ENCODE measurements at regions not wholly inside any gene's neighbourhood (a gene's known extent, or its start where the extent isn't known, plus 50 kb on each side); places are given as distances from the start of the nearest gene placed in this dataset.

DNA sequence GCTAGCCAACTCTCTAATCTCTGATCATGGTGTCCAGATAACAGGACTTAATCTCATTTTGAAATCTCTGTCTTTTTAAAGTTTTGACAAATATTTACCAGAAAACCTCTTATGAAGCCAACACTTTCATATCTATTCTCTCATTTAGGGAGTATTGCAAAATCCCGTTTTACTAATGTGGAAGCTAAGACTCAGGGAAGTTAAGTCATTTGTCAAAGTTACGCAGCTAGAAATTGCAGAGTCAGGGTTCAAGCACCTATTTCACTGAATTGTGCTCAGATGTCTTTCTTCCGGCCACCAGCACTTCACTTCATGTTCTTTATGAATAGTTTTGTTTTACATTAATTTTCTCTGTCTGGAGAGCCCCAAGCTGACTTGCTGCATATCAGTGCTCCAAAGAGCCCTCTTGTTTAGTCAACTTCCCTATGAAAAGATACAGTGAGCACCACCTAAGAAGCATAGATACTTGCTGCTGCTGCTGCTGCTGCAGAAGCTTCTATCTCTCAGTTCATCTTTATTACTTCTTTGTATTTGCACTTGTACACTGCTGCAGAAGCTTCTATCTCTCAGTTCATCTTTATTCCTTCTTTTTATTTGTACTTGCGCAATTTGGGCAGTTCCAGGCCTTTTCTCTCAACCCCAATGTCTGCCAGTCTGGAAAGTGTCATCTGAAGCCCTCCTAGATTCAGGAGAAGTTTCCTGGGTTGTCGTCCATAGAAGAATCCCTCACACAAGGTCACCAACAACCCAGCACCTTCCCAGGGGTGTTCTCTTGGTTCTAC lies 329.7 kb downstream of the MAFB start:
- no peak for DNase-seq

DNA sequence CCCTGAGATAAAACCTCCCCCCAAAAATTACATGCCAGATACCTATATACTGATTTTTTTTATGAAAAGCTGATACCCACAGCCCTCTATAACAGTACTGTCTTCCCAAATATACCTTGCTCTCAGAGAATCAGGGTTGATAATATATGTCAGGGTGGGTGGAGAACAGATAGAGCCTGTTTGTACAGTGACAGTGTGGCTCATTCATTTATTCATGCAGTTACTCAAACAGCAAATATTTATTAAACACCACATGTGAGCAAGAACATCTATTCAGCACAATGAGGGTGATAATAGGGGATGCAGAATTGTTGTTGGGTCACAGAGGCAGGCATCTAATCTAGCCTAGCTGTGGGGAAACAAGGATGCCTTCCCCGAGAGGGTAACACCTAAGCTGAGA lies 334.2 kb downstream of the MAFB start:
- DNase-seq, result no peak

DNA sequence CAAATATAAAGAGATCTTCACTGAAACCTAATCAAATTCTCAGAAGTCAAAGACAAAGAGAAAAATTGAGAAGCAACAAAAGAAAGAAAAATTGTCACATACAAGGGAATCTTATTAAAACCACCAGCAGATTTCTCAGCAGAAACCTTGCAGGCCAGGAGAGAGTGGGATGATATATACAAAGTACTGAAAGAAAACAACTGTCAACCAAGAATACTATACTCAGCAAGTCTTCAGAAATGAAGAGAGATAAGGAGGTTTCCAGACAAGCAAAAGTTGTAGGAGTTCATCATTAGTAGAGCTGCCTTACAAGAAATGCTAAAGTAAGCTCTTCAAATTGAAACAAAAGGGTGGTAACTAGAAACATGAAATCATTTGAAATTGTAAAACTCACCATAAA lies 345.6 kb downstream of the MAFB start:
- DNase-seq, result no peak

DNA sequence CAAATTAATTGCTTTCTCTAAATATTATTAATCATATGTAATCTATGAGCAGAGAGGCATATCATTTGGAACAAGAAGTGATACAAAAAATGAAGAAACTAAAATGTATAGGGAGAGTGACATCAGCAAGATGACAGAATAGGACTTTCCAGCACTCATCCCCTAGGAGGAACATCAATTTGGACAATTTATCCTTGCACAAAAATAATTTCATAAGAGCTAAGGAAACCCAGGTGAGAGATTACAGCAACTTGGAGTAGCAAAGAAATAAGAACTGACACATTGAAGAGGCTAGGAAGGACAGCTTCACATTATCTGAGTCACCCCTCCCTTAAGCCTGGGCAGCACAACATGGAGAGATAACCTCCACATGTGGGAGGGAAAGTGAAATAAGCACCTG lies 347.5 kb downstream of the MAFB start:
- no peak for DNase-seq

DNA sequence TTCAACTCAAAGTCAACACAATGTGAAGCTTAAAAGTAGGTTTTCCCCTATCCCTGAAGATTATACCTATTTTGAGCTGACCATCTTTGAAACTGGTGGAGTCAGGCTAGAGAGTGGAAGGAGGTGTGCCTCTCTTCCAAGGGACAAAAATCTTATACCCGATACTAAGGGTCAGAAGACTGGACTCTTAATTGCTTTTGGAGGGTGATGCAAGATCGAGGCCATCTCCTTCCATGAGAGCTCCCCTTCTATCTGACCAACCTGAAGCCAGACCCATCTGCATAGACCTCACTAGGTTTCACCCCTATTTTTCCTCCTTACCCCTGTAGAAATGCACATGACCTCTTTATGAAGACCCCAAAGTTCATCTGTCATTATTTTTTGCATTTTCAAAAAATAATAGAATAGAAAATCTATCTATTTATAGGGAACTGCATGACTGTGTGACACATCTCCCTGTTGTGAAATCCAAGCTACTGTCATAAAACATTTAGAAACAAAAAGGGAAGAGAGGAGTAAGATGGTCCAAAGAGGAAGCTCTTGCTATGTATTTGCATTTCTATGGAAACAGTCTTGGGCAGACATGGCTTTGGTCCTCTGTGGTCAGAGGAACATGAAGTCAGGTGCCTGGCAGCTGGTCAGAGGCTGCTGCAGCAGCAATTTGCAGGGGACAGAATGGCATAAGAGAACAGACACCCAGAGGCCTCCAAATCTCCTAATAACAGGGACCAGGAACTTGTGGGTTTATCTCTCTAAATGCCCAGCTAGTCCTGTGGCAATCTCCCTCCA lies 349.2 kb downstream of the MAFB start:
- DNase-seq, result no peak

DNA sequence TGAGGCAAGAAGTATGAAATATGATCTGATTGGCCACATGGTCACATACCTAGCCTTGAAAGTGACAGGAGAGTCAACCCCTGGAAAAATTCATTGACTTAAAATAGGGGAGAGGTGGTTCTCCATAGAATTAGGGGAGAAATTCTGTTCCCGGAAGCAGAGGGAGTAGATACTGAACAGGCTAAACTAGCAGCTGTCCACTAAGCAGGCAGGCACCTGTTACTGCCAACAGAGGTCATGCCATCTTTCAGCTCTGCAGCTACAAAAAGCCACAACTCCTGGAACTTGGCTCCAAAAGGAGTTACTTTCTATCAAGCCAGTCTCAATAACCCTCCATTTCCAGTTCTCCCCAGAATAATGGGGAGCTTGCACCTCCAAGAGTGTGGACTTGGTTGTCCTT lies 352.5 kb downstream of the MAFB start:
- no peak for DNase-seq

DNA sequence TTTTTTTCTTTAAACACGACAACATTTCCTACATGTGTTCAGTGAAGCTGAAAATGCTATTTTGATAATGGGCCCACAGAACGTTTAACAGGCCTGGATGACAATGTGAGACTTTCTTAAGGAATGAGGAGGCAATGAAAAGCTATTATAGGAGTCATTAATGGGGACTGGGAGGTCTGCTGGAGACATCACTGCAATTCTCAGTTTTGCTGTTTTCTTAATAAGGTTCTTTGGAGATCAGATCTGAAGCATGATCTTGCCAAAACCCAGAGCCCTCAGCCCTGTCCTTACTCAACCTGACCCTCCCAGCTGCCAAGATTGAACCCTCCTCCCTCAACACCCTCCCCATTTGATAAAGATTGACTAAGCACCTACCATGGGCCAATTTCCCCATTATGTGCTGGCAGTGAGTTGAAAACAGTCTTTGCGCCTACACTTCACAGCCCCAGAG lies 353.1 kb downstream of the MAFB start:
- DNase-seq, result no peak

DNA sequence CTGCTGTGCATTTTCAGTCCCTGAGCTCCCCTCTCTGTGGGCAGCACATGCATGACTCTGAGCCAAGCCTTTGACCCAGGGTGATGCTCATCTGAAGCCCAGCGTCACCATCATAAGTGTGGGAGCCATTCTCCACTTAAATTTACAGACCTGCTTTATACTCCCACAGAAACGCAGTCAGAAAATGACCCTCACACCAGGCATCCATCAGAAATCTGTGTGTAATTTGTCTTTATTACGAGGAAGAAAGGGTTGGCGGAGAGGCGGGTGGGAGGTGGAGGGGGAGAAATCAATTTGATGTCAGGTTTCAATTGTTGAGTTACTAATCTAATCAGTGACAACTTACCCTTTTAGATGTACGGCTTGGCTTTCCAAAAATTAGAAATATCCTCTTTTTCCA lies 353.6 kb downstream of the MAFB start:
- DNase-seq, result no peak

DNA sequence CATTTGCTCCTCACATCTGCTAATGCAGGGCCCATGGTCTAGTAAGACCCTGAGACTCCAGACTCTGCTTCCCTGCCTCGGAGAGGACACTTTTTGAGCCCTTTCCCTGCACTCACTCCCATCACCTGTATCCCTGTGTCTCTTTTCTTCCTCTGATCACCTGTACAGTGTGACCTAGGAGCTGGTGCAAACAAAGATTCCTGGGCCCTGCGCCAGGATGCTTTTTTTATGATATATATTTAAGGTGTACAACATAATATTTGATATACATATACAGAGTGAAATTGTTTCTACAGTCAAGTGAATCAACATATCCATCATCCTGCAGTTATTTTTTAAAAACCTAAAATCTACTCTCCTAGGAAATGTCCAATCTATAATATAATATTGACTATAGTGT lies 355.4 kb downstream of the MAFB start:
- DNase-seq, result no peak

DNA sequence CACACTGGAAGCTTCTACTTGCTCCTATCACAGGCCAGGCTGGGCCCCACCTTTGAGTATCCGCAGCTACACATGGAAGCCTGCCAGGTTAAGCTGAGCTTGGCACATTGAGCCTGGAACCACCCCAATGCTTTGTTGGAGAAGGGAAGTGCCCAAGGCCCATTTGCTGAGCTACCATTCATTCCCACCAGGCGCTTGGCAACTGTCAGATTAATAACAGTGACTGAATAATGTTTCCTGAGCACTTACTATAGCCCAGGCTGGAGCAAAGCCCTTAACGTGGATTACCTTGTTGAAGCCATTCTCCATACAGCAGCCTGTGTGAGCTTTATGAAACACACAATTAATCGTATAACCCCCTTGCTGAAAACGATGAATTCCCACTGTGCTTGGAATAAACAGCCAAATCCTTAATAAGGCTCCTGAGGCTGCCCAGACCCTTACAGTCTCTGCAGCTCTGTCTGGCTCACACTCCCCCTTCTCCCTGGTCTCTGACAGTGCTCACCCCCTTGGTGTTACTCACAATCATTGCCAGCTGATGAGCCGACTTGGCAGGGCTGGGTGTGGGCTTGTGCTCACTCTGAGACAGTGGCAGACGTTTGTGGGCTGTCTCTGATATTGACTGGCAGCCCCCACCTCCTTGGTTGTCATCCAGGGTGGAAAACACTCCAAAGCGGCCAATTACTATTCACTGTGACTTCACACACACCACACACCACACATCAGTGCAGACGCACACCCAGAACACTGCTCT lies 357.1 kb downstream of the MAFB start:
- DNase-seq, result no peak

DNA sequence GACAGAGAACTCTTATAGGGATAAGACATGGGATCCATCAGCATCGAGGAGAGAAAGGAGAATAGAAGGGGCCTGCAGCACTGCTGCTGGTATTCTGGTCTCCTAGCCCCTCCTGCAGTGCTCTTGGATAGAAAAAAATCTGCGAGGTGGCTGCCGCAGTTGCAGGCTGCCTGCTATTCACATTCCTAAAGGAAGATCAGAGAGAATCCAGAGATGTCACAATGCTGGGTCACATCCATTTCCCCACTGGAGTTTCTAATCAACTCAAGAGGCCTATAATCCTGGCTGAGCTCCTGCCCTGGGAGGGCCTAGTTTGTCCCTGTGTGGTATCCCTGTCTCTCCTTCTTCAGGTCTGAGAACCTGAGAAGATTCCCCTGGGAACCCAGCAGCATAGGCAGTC lies 357.8 kb downstream of the MAFB start:
- no peak for DNase-seq

DNA sequence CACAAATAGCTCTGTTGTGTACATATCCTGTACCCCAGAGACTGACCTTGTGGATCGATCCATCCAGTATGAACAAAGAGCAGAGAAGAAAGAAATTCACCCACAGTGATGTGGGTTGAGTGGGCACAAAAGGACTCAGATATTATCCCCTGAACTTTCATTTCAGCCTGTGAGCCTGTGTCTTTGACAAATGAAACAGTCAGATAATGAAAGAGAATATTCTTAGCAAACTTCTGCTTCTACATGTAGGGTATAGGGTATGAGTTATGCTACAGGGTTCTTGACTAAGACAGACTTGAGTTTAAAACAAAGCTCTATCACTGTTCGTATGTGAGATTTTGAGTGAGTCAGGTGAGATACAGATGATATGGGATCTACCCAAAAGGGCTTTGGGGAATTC lies 359.7 kb downstream of the MAFB start:
- DNase-seq, result no peak

DNA sequence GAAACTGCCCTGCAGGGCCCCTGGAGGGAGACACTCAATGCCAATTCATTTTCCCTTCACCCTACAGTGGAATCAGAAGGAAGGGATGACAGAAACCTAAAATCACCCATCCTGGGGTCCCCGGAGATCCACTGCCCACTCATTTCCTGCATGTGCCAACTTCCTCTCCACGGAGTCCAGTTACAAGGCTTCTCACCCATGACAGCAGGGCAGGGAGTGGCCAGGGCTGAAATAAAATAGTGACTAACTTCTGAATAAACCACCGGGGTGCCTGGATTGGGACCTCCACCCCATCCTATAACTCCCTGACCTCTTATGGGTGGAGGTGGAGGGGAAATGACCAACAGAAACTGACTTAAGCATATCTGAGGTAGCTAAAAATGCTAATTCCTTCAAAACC lies 362.3 kb downstream of the MAFB start:
- DNase-seq, result no peak

DNA sequence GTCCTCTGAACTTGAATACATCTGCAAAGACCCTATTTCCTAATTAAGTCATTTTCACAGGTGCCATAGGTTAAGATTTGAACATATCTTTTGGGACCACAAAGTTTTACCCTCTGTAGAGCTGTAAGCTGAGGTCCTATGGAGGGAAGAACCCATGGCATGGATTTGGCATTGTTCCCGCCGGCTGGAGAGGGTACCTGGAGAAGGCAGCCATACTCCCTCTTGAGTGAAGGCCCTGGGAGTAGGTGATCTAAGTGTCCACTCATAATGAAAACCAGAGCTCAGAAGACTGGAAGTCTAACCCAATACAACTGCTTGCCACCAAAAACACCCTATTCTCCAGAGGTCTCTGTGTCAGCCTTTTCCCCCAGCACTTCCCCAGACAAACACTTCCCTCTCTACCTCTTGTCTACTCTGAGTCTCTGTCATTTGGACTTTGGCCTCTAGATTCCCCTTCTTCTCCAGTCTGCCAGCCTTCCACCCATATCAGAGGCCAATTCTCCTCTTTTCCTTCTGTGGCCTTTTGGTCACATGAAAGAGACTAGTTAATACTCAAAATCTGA lies 363.9 kb downstream of the MAFB start:
- DNase-seq, result no peak

DNA sequence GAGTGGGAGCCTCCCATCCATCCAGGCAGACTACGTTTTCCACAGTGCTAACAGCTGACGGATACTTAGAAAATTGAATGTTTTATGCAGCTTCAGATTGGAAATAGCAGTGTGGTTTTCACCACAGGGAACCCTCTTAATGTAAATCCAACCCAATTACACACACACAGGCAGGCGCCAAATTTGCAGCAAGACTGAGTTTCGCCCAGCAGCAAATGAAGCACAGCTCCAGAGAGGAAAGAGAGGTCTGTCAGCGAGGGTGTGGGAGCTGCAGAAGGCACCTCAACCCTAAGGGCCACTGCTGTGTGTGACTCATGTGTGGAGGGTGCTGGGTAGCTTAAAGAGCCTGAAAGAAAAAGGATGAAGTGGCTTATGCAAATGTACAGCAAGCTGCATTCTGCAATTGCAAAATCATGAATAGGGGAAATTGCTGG lies 365.7 kb downstream of the MAFB start:
- DNase-seq, result no peak

DNA sequence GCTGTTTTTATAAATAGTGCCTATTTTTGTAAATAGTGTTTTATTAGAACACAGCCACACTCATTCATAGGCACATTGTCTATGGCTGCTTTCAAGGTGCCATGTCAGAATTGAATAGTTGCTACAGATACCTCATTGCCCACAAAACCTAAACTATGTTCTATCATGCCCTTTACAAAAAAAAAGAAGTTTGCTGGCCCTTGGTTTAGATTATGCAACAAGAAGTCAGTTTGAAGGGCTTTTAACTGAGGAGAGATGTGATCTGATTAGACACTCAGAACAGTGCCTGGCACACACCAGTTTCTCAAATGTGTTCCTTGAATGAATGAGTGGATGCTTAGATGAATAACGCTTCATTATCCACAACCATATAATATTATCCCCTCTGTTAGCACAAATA lies 366.1 kb downstream of the MAFB start:
- no peak for DNase-seq

DNA sequence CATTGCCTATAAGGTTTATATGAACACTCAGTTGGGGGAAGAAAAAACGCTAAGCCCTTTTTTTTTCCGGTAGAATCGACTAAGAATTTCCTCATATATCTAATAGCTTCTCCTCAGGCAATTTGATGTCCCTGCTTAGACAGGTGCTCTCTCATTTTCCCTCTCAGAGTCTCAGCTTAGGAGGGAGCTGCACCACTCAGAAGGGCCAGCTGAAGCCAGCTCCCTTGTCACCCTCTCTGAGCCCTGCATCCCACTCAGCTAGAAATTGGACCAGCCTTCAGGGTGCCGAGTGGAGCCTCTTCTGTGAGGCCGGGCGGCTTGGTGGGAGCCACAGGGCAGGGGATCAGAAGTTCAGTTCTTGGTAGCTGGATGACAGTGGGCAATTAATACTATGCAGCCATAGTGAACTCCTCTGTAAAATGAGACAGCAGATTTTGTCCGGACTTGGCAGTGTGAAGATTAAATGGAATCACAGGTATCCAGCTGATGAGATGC lies 368.5 kb downstream of the MAFB start:
- no peak for DNase-seq

DNA sequence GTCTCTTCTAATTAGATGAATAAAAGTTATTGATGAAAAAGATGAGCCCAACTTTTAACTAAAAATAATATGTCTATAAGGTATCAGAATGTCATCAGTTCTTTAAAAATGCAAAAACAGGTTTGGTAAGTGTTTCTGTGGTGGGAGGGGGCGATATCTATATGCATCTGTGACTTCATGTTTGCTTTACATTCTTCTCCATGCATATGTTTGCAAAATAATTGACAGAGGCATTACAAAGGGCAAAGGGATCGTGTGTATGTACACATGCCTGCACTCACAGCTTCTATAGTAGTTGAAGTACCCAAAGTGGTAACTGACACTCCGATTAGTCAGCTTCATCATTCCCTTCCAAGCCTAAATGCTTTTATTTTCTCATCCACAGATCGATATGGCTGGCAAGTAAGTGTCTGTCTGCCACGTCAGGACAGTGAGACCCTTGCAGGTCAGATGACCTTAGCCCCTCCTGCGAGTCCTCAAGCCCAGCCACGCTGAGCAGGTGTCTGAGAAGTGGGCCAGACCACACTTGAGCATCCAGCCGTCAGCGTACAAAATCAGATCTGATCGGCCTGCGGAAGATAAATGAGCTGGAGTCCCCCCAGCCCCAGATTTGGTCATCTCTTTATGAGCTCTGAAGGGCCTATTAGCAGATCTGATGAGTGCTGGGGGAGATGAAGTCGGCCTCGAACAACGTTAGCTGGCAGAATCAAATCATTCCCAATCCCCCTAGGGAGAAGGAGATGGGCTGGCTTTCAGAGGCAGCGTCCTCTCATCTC lies 369.1 kb downstream of the MAFB start:
- no peak for DNase-seq

DNA sequence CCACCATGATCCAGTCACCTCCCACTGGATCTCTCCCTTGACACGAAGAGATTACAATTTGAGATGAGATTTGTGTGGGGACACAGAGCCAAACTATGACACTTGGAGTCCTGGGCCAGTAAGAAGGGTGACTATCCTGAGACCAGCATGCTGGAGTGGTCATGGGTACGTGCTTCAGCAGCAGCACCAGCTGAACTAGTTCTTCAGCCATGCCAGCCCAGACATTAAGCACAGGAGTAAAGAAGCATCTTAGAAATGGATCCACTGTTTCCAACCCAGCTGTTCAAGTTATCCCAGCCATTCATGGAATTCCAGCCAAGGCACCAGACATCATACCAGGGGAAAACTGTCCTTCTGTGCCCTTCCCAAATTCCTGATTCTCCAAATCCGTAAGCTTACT lies 370.0 kb downstream of the MAFB start:
- no peak for DNase-seq

DNA sequence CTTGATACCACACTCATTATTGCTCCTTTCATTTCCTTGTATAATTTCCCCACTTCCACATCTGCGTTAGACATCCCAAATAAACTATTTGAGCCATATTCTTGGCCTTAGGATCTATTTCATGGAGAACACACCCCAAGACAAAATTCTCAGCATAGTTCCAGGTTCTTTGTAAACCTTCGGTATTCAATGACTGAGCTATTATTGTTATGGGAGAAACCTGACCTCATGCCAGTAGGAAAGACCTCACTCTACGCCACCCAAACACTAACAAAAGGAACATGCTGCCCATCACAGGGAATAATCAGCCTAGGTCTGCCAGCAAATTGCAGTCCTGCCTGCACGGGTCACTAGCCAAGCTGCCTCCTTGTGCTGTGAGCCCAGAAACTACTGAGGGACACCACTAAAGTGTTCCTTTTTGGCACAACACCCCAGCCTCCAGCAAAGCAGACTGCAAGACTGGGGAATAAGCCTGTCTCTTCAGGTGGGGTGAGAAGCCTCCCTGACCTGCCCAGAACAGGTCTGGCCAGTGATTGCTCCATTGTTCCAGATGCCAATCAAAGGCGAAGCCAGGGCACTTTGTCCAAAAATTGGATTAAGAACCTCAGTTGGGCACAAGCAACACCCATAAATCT lies 371.8 kb downstream of the MAFB start:
- DNase-seq, result no peak

DNA sequence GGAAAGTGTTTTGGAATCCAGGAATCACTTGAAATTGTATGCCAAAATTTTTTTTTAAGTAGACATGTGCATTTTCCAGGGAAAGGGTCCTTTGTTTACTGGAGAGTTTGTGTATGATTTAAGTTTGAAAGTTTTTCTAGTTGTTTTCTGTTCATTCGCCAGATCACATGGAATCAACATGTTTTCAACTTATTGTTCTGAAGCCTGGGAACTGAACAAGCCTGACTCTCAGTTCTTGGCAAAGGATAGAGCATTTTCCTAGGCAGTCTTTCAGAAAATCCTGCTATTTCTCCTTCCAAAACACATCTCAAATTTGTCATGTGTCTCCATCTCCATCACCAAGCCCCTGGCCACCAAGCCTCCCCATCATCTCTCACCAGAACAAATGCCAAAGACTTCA lies 374.8 kb downstream of the MAFB start:
- DNase-seq, result no peak

DNA sequence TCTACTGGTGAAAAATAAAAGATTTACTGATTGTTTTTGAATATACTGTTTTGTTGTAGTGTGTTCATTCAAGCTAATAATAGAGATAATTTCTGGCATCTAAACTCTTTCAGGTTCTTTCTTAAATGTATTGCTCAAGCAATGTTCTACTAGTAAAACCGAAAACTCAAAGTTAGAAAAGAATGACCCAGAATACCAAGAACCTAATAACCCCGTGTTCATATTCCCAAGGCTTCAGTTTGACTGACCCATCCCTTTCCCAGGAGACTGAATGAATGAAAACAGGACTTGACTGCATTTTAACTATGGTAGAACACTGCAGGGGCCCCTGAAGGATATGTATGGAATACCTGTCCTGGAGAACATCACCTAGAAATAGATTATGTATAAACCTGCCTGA lies 375.3 kb downstream of the MAFB start:
- no peak for DNase-seq
